HFFc6 (cell line): ENCODE measurements at regions not wholly inside any gene's neighbourhood (a gene's known extent, or its start where the extent isn't known, plus 50 kb on each side); places are given as distances from the start of the nearest gene placed in this dataset.

Experiments
- DNase-seq: peaks from one replicate; pipeline ENCODE4 v3.0.0-alpha.2; 2018
- H3K27ac Mint-ChIP-seq: 2 replicates; pipeline ENCODE4 v1.8.0; 2020; ENCODE audit warnings: mild to moderate bottlenecking, mixed read lengths
- H3K27me3 Mint-ChIP-seq: 2 replicates; pipeline ENCODE4 v1.8.0; 2021; ENCODE audit warnings: mild to moderate bottlenecking, moderate library complexity, mixed read lengths; ENCODE audit not compliant: insufficient read depth
- H3K36me3 Mint-ChIP-seq: 2 replicates; pipeline ENCODE4 v1.8.0; 2021; ENCODE audit warnings: low read depth, mixed read lengths
- H3K4me1 Mint-ChIP-seq: 2 replicates; pipeline ENCODE4 v1.8.0; 2020; ENCODE audit warnings: low read depth, mixed read lengths
- H3K4me3 Mint-ChIP-seq: 2 replicates; pipeline ENCODE4 v1.8.0; 2020; ENCODE audit warnings: mild to moderate bottlenecking, moderate library complexity, mixed read lengths
- H3K9me3 Mint-ChIP-seq: 2 replicates; pipeline ENCODE4 v1.8.0; 2020; ENCODE audit warnings: mild to moderate bottlenecking, mixed read lengths
- TF ChIP-seq, protein P1 (sequence below): fragments of 200-600 bp; sonication (generic); IDR thresholded peaks from 2 replicates; pipeline ENCODE4 v1.5.0; 2021; ENCODE audit warnings: antibody characterized with exemption, mild to moderate bottlenecking

GRCh38 chr3:164890061-164890460 is 188.2 kb downstream of the SI start:
- H3K4me3 Mint-ChIP-seq = no peak overlapping the region
- H3K27me3 Mint-ChIP-seq = no peaks in the 10 kb centered on the region
- H3K4me1 Mint-ChIP-seq = no peaks in the 10 kb centered on the region
- TF ChIP-seq, protein P1, sequence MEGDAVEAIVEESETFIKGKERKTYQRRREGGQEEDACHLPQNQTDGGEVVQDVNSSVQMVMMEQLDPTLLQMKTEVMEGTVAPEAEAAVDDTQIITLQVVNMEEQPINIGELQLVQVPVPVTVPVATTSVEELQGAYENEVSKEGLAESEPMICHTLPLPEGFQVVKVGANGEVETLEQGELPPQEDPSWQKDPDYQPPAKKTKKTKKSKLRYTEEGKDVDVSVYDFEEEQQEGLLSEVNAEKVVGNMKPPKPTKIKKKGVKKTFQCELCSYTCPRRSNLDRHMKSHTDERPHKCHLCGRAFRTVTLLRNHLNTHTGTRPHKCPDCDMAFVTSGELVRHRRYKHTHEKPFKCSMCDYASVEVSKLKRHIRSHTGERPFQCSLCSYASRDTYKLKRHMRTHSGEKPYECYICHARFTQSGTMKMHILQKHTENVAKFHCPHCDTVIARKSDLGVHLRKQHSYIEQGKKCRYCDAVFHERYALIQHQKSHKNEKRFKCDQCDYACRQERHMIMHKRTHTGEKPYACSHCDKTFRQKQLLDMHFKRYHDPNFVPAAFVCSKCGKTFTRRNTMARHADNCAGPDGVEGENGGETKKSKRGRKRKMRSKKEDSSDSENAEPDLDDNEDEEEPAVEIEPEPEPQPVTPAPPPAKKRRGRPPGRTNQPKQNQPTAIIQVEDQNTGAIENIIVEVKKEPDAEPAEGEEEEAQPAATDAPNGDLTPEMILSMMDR = no peak
- no peak for DNase-seq
- H3K9me3 Mint-ChIP-seq = peaks cover 37% of the 10 kb centered on the region
- H3K27ac Mint-ChIP-seq = no peak overlapping the region
- H3K36me3 Mint-ChIP-seq = no peaks in the 10 kb centered on the region

GRCh38 chr3:164883171-164883570 is 195.1 kb downstream of the SI start:
- no peak overlapping the region for H3K27ac Mint-ChIP-seq
- H3K4me3 Mint-ChIP-seq = no peak overlapping the region
- no peaks in the 10 kb centered on the region for H3K36me3 Mint-ChIP-seq
- no peak for DNase-seq
- H3K4me1 Mint-ChIP-seq = no peaks in the 10 kb centered on the region
- TF ChIP-seq, protein P1 = no peak
- peaks cover 11% of the 10 kb centered on the region for H3K9me3 Mint-ChIP-seq
- H3K27me3 Mint-ChIP-seq = no peaks in the 10 kb centered on the region

DNA sequence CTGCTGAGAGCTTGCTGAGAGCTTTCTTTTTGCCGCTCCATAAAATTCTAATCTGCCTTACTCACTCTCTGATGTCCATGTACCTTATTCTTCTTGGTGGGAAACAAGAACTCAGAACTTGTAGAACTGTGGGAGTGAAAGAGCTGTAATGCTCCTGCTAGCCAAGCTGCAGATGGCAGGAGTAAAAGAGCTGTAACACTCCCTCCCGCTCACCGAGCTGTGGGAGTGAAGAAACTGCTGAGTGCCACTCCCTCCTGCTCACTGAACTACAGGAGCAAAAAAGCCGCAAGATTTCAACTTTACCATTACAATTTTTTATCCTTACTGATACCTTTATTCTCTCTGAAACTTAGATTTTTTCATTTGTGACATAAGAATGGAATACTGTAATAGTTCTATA is 199.1 kb downstream of the SI start:
- no peaks in the 10 kb centered on the region for H3K36me3 Mint-ChIP-seq
- no peak for DNase-seq
- H3K27me3 Mint-ChIP-seq = no peaks in the 10 kb centered on the region
- H3K4me1 Mint-ChIP-seq = no peaks in the 10 kb centered on the region
- TF ChIP-seq, protein P1 = no peak
- H3K4me3 Mint-ChIP-seq = no peak overlapping the region
- H3K27ac Mint-ChIP-seq = no peak overlapping the region
- peaks cover 16% of the 10 kb centered on the region for H3K9me3 Mint-ChIP-seq

- DNase-seq = no peak
- no peaks in the 10 kb centered on the region for H3K4me1 Mint-ChIP-seq
- H3K9me3 Mint-ChIP-seq = peaks cover 39% of the 10 kb centered on the region
- H3K27ac Mint-ChIP-seq = no peak overlapping the region
- peaks cover 8% of the 10 kb centered on the region; the same call in 1 of the 2 replicates for H3K36me3 Mint-ChIP-seq
- no peak overlapping the region for H3K4me3 Mint-ChIP-seq
- TF ChIP-seq, protein P1 = no peak
- H3K27me3 Mint-ChIP-seq = no peaks in the 10 kb centered on the region
These were observed 213.8 kb downstream of the SI start for GRCh38 chr3:164864454-164864853.

DNA sequence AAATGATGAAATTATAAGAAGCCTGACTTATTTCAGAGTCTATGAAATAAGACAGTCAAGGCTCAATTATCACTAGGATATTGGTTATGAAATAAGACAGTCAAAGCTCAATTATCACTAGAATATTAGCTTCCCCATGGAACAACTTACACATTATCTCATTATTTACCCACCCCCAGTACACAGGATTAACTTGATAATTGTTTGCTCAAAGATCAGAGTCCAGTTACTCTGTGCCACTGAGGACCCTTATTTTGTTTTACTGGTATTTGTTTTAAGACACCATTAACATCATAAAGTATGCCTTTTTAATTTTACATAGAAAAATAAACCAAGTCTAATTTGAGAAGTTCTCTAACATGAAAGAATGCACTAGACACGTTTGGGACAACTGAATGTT is 225.4 kb downstream of the SI start:
- no peaks in the 10 kb centered on the region for H3K27me3 Mint-ChIP-seq
- no peaks in the 10 kb centered on the region for H3K36me3 Mint-ChIP-seq

More for the DNA sequence above, 225.4 kb downstream of the SI start:
- Mint-ChIP-seq H3K4me3 (no peak overlapping the region), H3K4me1 (no peaks in the 10 kb centered on the region), H3K27ac (no peak overlapping the region), H3K9me3 (peaks cover 12% of the 10 kb centered on the region; the same call in 1 of the 2 replicates)
- TF ChIP-seq, protein P1 = no peak
- DNase-seq = no peak
